Common myeloid progenitor, CD34-positive (primary cell): ENCODE measurements at regions not wholly inside any gene's neighbourhood (a gene's known extent, or its start where the extent isn't known, plus 50 kb on each side); places are given as distances from the start of the nearest gene placed in this dataset.

Experiments
- CTCF ChIA-PET: fragments of 350-600 bp; sonication (Branson Sonifier 250); formaldehyde crosslinking; loops from one replicate; lab custom pipeline; 2021; ENCODE audit warnings: antibody characterized with exemption; lab: Charles Lee
- POLR2A ChIA-PET: fragments of 350-600 bp; sonication (Branson Sonifier 250); formaldehyde crosslinking; loops from one replicate; lab custom pipeline; 2021; ENCODE audit warnings: antibody characterized with exemption; lab: Charles Lee
- DNase-seq, 3 donors: peaks; one replicate each; pipeline versions ENCODE4 v3.0.0 to v3.0.0-alpha.2; 2013
- H3K27ac ChIP-seq, 2 experiments: 1 replicate in 1 of 2; 2 replicates in 1 of 2; pipeline ENCODE4 v1.7.0; 2013; ENCODE audit warnings: inconsistent platforms in 2 of 2, low read length in 2 of 2, mild to moderate bottlenecking in 2 of 2, low read depth in 1 of 2, moderate library complexity in 1 of 2; ENCODE audit not compliant: severe bottlenecking in 2 of 2, insufficient read depth in 1 of 2, poor library complexity in 1 of 2
- H3K27me3 ChIP-seq, 5 experiments: replicated peaks in 2 of 5; 1 replicate in 3 of 5; 2 replicates in 2 of 5; pipeline versions ENCODE4 v1.6.1 to v1.7.0; 2013; ENCODE audit warnings: low read length in 4 of 5, mild to moderate bottlenecking in 2 of 5, moderate library complexity in 2 of 5, inconsistent platforms in 1 of 5; ENCODE audit not compliant: insufficient read depth in 5 of 5, control insufficient read depth in 4 of 5
- H3K36me3 ChIP-seq, 4 experiments: 1 replicate in 2 of 4; 2 replicates in 2 of 4; pipeline versions ENCODE4 v1.6.1 to v1.7.0; 2013; ENCODE audit warnings: low read length in 3 of 4, control low read depth in 1 of 4, mild to moderate bottlenecking in 1 of 4; ENCODE audit not compliant: control insufficient read depth in 4 of 4, insufficient read depth in 4 of 4
- H3K4me1 ChIP-seq, 4 experiments: 1 replicate in 3 of 4; 2 replicates in 1 of 4; pipeline versions ENCODE4 v1.6.1 to v1.7.1; 2013; ENCODE audit warnings: low read length in 3 of 4, mild to moderate bottlenecking in 3 of 4, control low read depth in 1 of 4, inconsistent platforms in 1 of 4, moderate library complexity in 1 of 4; ENCODE audit not compliant: control insufficient read depth in 4 of 4, insufficient read depth in 4 of 4; ENCODE audit errors: control extremely low read depth in 1 of 4
- H3K4me3 ChIP-seq, 7 experiments: 1 replicate in 4 of 7; 2 replicates in 3 of 7; pipeline versions ENCODE4 v1.5.1 to v1.7.0; 2013; ENCODE audit warnings: mild to moderate bottlenecking in 7 of 7, low read length in 6 of 7, moderate library complexity in 6 of 7, inconsistent platforms in 2 of 7, low read depth in 2 of 7, control low read depth in 1 of 7; ENCODE audit not compliant: insufficient read depth in 4 of 7, control insufficient read depth in 1 of 7; ENCODE audit errors: extremely low read depth in 1 of 7
- H3K9me3 ChIP-seq, 5 experiments: 1 replicate in 4 of 5; 2 replicates in 1 of 5; pipeline versions ENCODE4 v1.6.1 to v1.7.1; 2013; ENCODE audit warnings: low read length in 4 of 5, mild to moderate bottlenecking in 2 of 5, inconsistent platforms in 1 of 5, low read depth in 1 of 5, moderate library complexity in 1 of 5; ENCODE audit not compliant: control insufficient read depth in 4 of 5, insufficient read depth in 2 of 5; ENCODE audit errors: control extremely low read depth in 1 of 5
- WGBS: methylation state at CpG from one replicate; pipeline ENCODE4 v1.1.5; 2013; ENCODE audit not compliant: insufficient coverage; 5-methylcytosine and 5-hydroxymethylcytosine counted together

- Histone ChIP-seq H3K4me3 (no peak overlapping the region), H3K27ac (no peak overlapping the region), H3K9me3 (peaks cover 0 to 1% (median 0%) of the 10 kb centered on the region in 5 experiments), H3K27me3 (no peaks in the 10 kb centered on the region), H3K36me3 (no peaks in the 10 kb centered on the region), H3K4me1 (peaks cover 0 to 3% (median 0%) of the 10 kb centered on the region in 4 experiments)
- DNase-seq, result no peak
- 100% methylated on average over 2 of the region's 2 CpGs for WGBS
- ChIA-PET CTCF (no interaction called here), POLR2A (no interaction called here)
Observed at GRCh38 chr2:225999692-226000091, 600.2 kb downstream of the NYAP2 start.

GRCh38 chr2:225998653-225999052 lies 599.1 kb downstream of the NYAP2 start:
- POLR2A ChIA-PET, result no interaction called here
- Histone ChIP-seq H3K27ac (no peak overlapping the region), H3K27me3 (no peaks in the 10 kb centered on the region), H3K9me3 (peaks cover 0 to 1% (median 0%) of the 10 kb centered on the region in 5 experiments), H3K4me1 (peaks cover 0 to 3% (median 0%) of the 10 kb centered on the region in 4 experiments), H3K36me3 (no peaks in the 10 kb centered on the region), H3K4me3 (no peak overlapping the region)
- CTCF ChIA-PET, result no interaction called here
- WGBS, result 93% methylated on average over 2 of the region's 4 CpGs
- DNase-seq, result no peak

- peaks cover 0 to 1% (median 0%) of the 10 kb centered on the region in 5 experiments for H3K9me3 ChIP-seq
- peaks cover 0 to 3% (median 0%) of the 10 kb centered on the region in 4 experiments for H3K4me1 ChIP-seq
- H3K36me3 ChIP-seq, result no peaks in the 10 kb centered on the region
- no peaks in the 10 kb centered on the region for H3K27me3 ChIP-seq
- no peak overlapping the region for H3K27ac ChIP-seq
- H3K4me3 ChIP-seq, result no peak overlapping the region
- no CpG with 5 or more reads among the region's 3 CpGs for WGBS
- no peak for DNase-seq
- CTCF ChIA-PET, result no interaction called here
- POLR2A ChIA-PET, result no interaction called here
Observed at GRCh38 chr2:225998116-225998515, 598.6 kb downstream of the NYAP2 start.

GRCh38 chr2:225996462-225996828 lies 596.9 kb downstream of the NYAP2 start:
- 100% methylated on average over 1 of the region's 2 CpGs for WGBS
- POLR2A ChIA-PET, result no interaction called here
- Histone ChIP-seq H3K27ac (no peak overlapping the region), H3K9me3 (peaks cover 0 to 1% (median 0%) of the 10 kb centered on the region in 5 experiments), H3K36me3 (no peaks in the 10 kb centered on the region), H3K4me3 (no peak overlapping the region), H3K27me3 (no peaks in the 10 kb centered on the region), H3K4me1 (no peaks in the 10 kb centered on the region)
- DNase-seq, result no peak
- CTCF ChIA-PET, result no interaction called here

GRCh38 chr2:225995796-225996461 lies 596.4 kb downstream of the NYAP2 start:
- no peak for DNase-seq
- no peak overlapping the region for H3K27ac ChIP-seq
- no CpG with 5 or more reads among the region's 2 CpGs for WGBS
- no peaks in the 10 kb centered on the region for H3K4me1 ChIP-seq
- peaks cover 0 to 1% (median 0%) of the 10 kb centered on the region in 5 experiments for H3K9me3 ChIP-seq
- POLR2A ChIA-PET, result no interaction called here
- H3K27me3 ChIP-seq, result no peaks in the 10 kb centered on the region
- CTCF ChIA-PET, result no interaction called here
- no peak overlapping the region for H3K4me3 ChIP-seq
- H3K36me3 ChIP-seq, result no peaks in the 10 kb centered on the region

GRCh38 chr2:225994748-225995405 lies 595.4 kb downstream of the NYAP2 start:
- Histone ChIP-seq H3K27ac (no peak overlapping the region), H3K4me1 (no peaks in the 10 kb centered on the region), H3K27me3 (no peaks in the 10 kb centered on the region), H3K4me3 (no peak overlapping the region), H3K9me3 (peaks cover 0 to under 1% (median 0%) of the 10 kb centered on the region in 5 experiments), H3K36me3 (no peaks in the 10 kb centered on the region)
- DNase-seq, result no peak
- 100% methylated on average over 1 of the region's 3 CpGs for WGBS
- ChIA-PET POLR2A (no interaction called here), CTCF (no interaction called here)

GRCh38 chr2:225993430-225993829 lies 593.9 kb downstream of the NYAP2 start:
- DNase-seq, result no peak
- no peaks in the 10 kb centered on the region for H3K9me3 ChIP-seq
- 66% methylated on average over 2 of the region's 2 CpGs for WGBS
- H3K4me3 ChIP-seq, result no peak overlapping the region
- H3K27me3 ChIP-seq, result no peaks in the 10 kb centered on the region
- CTCF ChIA-PET, result no interaction called here
- POLR2A ChIA-PET, result no interaction called here
- H3K4me1 ChIP-seq, result no peaks in the 10 kb centered on the region
- H3K27ac ChIP-seq, result no peak overlapping the region
- no peaks in the 10 kb centered on the region for H3K36me3 ChIP-seq
